Osteocyte (in vitro differentiated cells): ENCODE measurements at regions not wholly inside any gene's neighbourhood (a gene's known extent, or its start where the extent isn't known, plus 50 kb on each side); places are given as distances from the start of the nearest gene placed in this dataset.

Source experiments
- DNase-seq: peaks from one replicate; pipeline ENCODE4 v3.0.0; 2021; ENCODE audit warnings: mixed read lengths; ENCODE audit not compliant: unreplicated experiment; ENCODE audit errors: extremely low spot score
- H3K27ac Mint-ChIP-seq: one replicate; pipeline ENCODE4 v1.8.0; 2021; ENCODE audit warnings: mild to moderate bottlenecking, mixed read lengths; ENCODE audit not compliant: unreplicated experiment
- H3K27me3 Mint-ChIP-seq: one replicate; pipeline ENCODE4 v1.8.0; 2021; ENCODE audit warnings: mixed read lengths; ENCODE audit not compliant: unreplicated experiment
- H3K36me3 Mint-ChIP-seq: one replicate; pipeline ENCODE4 v1.8.0; 2021; ENCODE audit warnings: mixed read lengths; ENCODE audit not compliant: unreplicated experiment
- H3K4me1 Mint-ChIP-seq: one replicate; pipeline ENCODE4 v1.8.0; 2021; ENCODE audit warnings: mixed read lengths; ENCODE audit not compliant: unreplicated experiment
- H3K4me3 Mint-ChIP-seq: one replicate; pipeline ENCODE4 v1.8.0; 2021; ENCODE audit warnings: mild to moderate bottlenecking, moderate library complexity, mixed read lengths; ENCODE audit not compliant: unreplicated experiment
- H3K9me3 Mint-ChIP-seq: one replicate; pipeline ENCODE4 v1.8.0; 2021; ENCODE audit warnings: mixed read lengths; ENCODE audit not compliant: unreplicated experiment
- TF ChIP-seq, protein P1 (sequence below): fragments of 200-600 bp; sonication (generic); IDR thresholded peaks from 2 replicates; pipeline ENCODE4 v1.5.0; 2021; ENCODE audit warnings: antibody characterized with exemption, mild to moderate bottlenecking, moderate library complexity

DNA sequence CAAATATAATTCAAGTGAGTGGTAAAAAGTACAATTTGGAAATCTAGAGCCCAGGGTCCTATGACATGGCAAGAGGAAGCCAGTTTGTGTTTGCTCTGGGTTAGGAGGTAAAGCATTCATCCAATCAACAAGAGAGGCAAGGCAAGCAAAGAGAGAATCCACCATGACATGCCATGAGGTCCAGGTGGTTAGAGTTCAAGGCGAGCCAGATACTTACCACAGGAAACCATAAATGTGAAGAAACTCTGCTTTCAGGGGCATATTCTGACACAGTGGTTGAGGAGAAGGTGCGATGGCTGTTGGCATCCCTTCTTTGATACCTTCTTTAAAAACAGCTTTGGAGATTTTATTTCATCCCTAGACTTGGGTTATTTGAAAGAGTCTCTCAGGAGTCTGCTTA, 193.8 kb upstream of the MAN1A1 start:
- Mint-ChIP-seq H3K36me3 (no peaks in the 10 kb centered on the region), H3K27me3 (peaks cover 33% of the 10 kb centered on the region), H3K4me3 (no peak overlapping the region), H3K4me1 (peaks cover 13% of the 10 kb centered on the region), H3K27ac (no peak overlapping the region), H3K9me3 (no peaks in the 10 kb centered on the region)
- DNase-seq = no peak
- TF ChIP-seq, protein P1, sequence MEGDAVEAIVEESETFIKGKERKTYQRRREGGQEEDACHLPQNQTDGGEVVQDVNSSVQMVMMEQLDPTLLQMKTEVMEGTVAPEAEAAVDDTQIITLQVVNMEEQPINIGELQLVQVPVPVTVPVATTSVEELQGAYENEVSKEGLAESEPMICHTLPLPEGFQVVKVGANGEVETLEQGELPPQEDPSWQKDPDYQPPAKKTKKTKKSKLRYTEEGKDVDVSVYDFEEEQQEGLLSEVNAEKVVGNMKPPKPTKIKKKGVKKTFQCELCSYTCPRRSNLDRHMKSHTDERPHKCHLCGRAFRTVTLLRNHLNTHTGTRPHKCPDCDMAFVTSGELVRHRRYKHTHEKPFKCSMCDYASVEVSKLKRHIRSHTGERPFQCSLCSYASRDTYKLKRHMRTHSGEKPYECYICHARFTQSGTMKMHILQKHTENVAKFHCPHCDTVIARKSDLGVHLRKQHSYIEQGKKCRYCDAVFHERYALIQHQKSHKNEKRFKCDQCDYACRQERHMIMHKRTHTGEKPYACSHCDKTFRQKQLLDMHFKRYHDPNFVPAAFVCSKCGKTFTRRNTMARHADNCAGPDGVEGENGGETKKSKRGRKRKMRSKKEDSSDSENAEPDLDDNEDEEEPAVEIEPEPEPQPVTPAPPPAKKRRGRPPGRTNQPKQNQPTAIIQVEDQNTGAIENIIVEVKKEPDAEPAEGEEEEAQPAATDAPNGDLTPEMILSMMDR = no peak

DNA sequence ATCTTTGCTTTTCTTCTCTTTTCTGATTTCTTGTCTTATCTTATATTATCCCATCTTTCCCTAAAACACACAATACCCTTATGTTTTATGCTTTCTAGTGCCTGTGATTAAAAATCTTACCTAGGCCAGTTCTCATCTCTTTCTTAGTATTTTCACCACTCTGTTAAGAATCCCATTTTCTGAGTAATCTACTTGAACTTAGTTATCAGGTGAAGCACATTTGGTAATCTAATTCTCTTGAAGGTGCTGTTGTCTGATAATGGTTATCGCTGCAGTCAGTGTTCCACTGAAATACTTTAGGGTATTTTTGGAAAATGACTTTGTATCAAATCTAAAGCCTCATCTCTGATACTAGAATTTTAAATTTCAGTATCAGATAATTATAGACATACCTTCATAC, 192.5 kb upstream of the MAN1A1 start:
- Mint-ChIP-seq H3K9me3 (no peaks in the 10 kb centered on the region), H3K27me3 (peaks cover 28% of the 10 kb centered on the region), H3K4me1 (peaks cover 13% of the 10 kb centered on the region), H3K27ac (no peak overlapping the region), H3K4me3 (no peak overlapping the region), H3K36me3 (no peaks in the 10 kb centered on the region)
- no peak for DNase-seq
- TF ChIP-seq, protein P1 = no peak

DNA sequence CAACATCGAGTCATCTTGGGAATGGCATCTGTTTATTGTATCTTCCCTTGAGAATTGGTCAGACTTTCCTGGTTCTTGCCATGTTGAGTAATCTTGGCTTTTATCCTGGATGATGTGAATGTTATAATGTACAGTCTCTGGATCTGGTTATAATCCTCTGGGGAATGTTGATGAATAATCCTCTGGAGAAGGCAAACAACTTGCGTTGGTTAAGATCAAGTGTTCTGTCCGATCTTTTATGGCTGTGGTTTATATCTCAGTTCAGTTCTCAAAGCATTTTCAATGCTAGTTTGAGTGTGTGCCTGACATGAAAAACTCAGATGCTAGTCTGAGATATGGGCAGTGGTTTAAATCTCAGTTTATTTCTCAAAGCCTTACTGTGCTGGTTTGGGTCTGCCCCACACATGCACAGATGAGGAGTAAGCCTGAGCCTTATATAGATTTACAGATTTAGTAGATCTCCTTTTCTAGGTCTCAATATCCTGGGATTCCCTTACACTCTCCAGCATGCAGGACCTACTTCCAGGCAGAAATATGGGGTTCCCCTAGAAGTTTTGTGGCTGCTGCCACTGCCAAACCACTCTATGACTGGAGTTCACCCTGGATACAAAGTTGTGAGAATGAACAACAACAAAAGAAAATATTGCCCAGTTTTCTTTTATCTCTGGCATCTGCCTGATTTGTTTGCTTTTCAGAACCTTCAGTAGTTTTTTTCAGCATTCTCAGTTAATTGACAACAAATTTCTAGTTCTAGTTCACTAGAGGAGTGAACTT, 191.8 kb upstream of the MAN1A1 start:
- no peak overlapping the region for H3K4me3 Mint-ChIP-seq
- no peak for DNase-seq
- no peaks in the 10 kb centered on the region for H3K9me3 Mint-ChIP-seq
- no peak overlapping the region for H3K27ac Mint-ChIP-seq
- H3K36me3 Mint-ChIP-seq = no peaks in the 10 kb centered on the region
- H3K27me3 Mint-ChIP-seq = peaks cover 32% of the 10 kb centered on the region
- TF ChIP-seq, protein P1 = no peak
- H3K4me1 Mint-ChIP-seq = peaks cover 13% of the 10 kb centered on the region

DNA sequence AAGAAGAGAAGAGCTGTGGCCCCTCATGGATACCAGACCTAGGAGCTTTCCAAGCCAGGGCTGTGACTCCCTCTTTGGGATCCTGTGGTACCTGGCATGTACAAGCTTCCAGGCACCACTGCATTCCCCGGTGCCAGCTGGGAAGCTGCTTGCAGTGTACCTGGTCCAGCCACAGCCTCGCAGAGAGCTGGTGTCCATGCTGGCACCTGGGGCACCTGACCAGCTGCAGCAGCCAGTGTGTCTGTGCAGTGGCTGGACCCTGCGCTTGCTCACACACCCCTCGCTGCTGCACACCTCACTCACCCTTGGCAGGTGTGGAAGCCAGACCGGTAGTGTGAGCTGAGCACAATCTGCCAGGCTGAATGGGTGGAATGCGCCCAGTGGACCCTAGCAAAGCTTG, 190.9 kb upstream of the MAN1A1 start:
- Mint-ChIP-seq H3K36me3 (no peaks in the 10 kb centered on the region), H3K27me3 (peaks cover 32% of the 10 kb centered on the region), H3K4me3 (no peak overlapping the region), H3K9me3 (no peaks in the 10 kb centered on the region), H3K4me1 (peaks cover 13% of the 10 kb centered on the region), H3K27ac (no peak overlapping the region)
- TF ChIP-seq, protein P1 = no peak
- no peak for DNase-seq

DNA sequence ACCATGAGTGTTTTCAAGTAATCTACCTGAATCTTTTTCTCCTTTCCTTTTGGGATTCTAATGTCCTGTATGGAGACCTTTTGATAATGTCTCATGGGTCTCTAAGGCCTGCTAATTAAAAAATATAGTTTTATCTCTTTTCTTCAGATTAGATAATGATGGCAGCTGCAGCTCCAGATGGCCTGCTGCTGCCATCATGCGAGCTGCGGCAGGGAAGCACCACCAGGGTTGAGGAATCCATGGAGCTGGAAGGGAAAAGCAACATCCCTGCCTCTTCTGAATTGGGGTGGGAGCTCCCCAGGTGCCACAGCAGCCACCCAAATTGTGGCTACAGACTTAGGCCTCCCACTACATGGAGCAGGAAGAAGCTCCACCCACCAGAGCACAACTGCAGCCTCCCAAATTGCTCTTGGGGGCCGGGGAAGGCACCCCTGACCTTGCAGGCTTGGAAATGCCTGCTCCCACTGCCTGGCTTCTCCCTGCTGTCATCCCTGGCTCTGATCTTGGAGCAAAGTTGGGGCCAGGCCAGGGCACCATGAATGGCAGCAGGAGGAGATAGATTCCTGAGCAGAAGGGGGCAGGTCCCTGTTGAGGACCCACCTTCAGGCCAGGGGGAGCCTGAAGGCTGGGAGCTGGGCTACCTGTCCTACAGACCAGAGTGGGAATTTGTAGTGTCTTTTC, 189.6 kb upstream of the MAN1A1 start:
- no peaks in the 10 kb centered on the region for H3K9me3 Mint-ChIP-seq
- peaks cover 13% of the 10 kb centered on the region for H3K4me1 Mint-ChIP-seq

More for the DNA sequence above, 189.6 kb upstream of the MAN1A1 start:
- Mint-ChIP-seq H3K4me3 (no peak overlapping the region), H3K27ac (no peak overlapping the region), H3K36me3 (no peaks in the 10 kb centered on the region), H3K27me3 (peaks cover 32% of the 10 kb centered on the region)
- no peak for DNase-seq
- TF ChIP-seq, protein P1 = no peak
